ENCODE measurements at regions not wholly inside any gene's neighbourhood (a gene's known extent, or its start where the extent isn't known, plus 50 kb on each side); places are given as distances from the start of the nearest gene placed in this dataset.

DNA sequence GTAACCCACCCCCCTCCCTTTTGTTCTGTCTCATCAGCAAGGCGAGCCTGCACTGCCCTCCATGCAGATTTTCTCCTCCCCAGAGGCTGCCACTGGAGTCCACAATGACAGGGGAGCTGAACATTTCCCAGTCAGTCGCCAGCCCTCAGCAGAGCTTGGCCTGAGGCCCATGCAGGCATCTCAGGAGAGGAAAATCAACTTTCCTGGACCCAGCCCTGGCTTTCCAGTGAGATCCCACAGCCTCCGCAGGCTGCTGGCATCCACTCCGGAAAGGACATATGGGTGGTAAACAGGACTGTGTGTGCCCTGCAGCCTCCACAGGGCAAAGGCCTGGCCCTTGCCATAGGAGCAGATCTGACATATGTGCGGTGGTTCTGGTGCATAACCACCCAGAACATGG lies 253.8 kb downstream of the TNS1 start:
- Histone ChIP-seq H3K9ac (ENCODE audit: low read length) (no peak overlapping the region), H3K4me3 (ENCODE audit: low read length) (no peak overlapping the region), H3K4me1 (ENCODE audit: control insufficient read depth, insufficient read depth, low read length) (no peaks in the 10 kb centered on the region), H3K36me3 (ENCODE audit: control insufficient read depth, insufficient read depth, low read length) (no peaks in the 10 kb centered on the region), H3K27me3 (ENCODE audit: control insufficient read depth, insufficient read depth, low read length) (no peaks in the 10 kb centered on the region), H3K9me3 (ENCODE audit: control insufficient read depth, low read length) (no peaks in the 10 kb centered on the region)

DNA sequence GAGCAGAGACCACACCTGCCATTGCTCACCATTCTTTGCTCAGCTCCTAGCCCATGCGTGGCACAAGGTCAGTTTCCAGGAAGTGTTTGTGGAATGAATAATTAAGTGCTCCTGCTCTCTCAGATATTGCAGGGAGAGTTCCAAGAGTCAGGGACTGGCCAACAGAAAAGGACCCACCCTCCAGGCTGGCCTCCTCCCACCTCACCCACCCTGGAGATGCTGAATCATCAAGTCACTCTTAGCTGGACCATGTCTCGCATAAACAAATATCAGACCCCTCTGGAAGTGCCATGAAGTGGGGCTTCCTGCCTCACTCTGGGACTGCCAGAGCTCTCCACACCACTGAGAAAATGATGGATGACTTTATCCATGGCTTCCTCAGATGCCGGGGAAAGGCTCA lies 256.0 kb downstream of the TNS1 start:
- no peaks in the 10 kb centered on the region for H3K9me3 ChIP-seq (ENCODE audit: control insufficient read depth, low read length)
- H3K4me1 ChIP-seq (ENCODE audit: control insufficient read depth, insufficient read depth, low read length): no peaks in the 10 kb centered on the region
- H3K27me3 ChIP-seq (ENCODE audit: control insufficient read depth, insufficient read depth, low read length): no peaks in the 10 kb centered on the region
- H3K36me3 ChIP-seq (ENCODE audit: control insufficient read depth, insufficient read depth, low read length): no peaks in the 10 kb centered on the region
- no peak overlapping the region for H3K9ac ChIP-seq (ENCODE audit: low read length)
- no peak overlapping the region for H3K4me3 ChIP-seq (ENCODE audit: low read length)

DNA sequence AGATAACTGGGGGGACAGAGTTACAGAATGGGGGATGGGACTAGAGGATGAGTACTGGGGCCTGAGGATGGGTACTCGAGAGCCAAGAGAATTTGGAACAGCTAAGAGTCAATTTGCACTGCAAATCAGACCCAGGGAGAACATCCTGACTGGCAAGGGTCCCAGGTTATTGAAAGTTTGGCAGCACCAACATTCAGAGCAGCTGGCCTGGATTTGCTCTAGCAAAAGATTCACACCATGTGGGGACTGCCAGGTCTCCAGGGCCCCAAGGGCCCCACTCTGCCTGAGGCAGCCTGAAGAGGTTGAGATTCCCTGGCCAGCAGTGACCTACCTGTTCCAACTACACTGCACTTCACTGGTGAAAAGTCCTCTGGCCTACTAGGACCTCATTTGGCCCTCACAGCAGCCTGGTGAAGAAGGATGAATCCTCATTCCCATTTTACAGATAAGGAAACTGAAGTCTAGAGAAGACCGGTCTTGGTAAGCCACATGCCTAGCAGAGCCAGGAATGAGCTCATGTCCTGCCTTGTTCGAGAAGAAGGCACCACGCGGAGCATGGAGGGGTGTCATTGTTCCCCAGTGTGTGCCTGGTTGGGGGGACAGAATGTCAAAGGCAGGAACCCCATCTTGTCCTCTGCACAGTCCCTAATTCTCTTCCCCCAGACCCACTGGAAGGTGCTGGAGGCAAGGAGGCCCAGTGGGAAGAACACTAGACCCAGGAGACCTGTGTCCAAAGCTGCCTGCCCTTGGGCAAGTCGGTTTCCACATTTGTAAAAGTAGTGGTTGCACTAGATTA lies 258.6 kb downstream of the TNS1 start:
- no peak overlapping the region for H3K4me3 ChIP-seq (ENCODE audit: low read length)
- no peaks in the 10 kb centered on the region for H3K27me3 ChIP-seq (ENCODE audit: control insufficient read depth, insufficient read depth, low read length)
- H3K36me3 ChIP-seq (ENCODE audit: control insufficient read depth, insufficient read depth, low read length): no peaks in the 10 kb centered on the region
- no peaks in the 10 kb centered on the region for H3K9me3 ChIP-seq (ENCODE audit: control insufficient read depth, low read length)
- H3K9ac ChIP-seq (ENCODE audit: low read length): no peak overlapping the region
- H3K4me1 ChIP-seq (ENCODE audit: control insufficient read depth, insufficient read depth, low read length): no peaks in the 10 kb centered on the region

DNA sequence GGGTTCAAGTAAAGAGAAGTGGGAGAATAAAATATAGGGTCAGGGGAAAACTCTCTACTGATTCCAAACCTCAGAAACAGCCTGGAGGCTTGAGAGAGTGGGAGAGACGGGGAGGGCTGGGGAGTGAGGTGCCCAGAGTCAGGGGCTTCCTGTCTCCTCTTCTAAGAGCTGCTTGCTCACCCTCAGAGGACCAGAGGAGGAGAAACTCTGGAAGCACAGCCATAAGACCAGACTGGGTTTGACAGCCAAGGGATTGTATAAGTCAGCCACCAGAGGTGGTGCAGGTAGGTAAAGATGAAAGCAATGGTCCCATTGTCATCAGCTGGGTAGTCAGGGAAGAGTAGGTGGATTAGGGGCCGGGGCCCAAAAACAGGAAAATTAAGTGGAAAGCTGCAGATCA lies 259.4 kb downstream of the TNS1 start:
- no peaks in the 10 kb centered on the region for H3K4me1 ChIP-seq (ENCODE audit: control insufficient read depth, insufficient read depth, low read length)
- H3K4me3 ChIP-seq (ENCODE audit: low read length): no peak overlapping the region
- H3K9me3 ChIP-seq (ENCODE audit: control insufficient read depth, low read length): no peaks in the 10 kb centered on the region
- H3K9ac ChIP-seq (ENCODE audit: low read length): no peak overlapping the region
- no peaks in the 10 kb centered on the region for H3K27me3 ChIP-seq (ENCODE audit: control insufficient read depth, insufficient read depth, low read length)
- H3K36me3 ChIP-seq (ENCODE audit: control insufficient read depth, insufficient read depth, low read length): no peaks in the 10 kb centered on the region

DNA sequence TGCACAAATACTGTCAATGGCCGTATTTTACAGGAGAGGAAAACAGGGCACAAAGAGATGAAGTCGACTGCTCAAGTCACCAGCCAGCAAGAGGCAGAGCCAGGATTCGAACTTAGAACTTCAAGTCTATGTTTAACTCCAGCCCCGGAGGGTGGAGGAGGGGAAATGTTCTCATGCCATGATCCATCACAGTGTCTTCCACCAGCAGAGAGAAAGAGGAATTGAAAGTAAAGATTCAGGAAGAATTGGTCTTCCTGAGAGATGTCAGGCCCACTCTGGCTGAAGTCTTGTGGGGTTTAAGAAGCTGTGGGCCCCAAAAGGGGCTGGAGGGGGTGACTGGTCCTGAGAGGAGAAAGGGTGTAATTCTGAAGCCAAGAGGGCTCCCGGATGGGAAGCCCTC lies 260.0 kb downstream of the TNS1 start:
- H3K9me3 ChIP-seq (ENCODE audit: control insufficient read depth, low read length): no peaks in the 10 kb centered on the region
- no peak overlapping the region for H3K9ac ChIP-seq (ENCODE audit: low read length)
- H3K4me3 ChIP-seq (ENCODE audit: low read length): no peak overlapping the region
- H3K36me3 ChIP-seq (ENCODE audit: control insufficient read depth, insufficient read depth, low read length): no peaks in the 10 kb centered on the region
- H3K27me3 ChIP-seq (ENCODE audit: control insufficient read depth, insufficient read depth, low read length): no peaks in the 10 kb centered on the region
- H3K4me1 ChIP-seq (ENCODE audit: control insufficient read depth, insufficient read depth, low read length): no peaks in the 10 kb centered on the region

DNA sequence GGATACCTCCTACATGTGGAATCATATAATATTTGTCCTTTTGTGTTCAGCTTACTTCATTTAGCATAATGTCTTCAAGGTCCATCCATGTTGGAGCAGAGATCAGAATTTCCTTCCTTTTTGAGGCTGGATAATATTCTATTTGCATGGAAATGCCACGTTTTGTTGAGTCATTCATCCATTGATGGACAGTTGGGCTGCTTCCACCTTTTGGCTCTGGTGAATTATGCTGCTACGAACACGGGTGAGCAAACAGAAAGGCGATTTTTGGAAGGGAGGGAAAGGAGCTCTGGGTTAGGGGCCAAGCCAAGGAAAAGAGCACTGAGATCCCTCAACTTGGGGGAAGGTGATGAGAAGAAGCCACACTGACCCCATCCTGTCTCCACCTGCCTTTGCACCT lies 260.5 kb downstream of the TNS1 start:
- Histone ChIP-seq H3K4me1 (ENCODE audit: control insufficient read depth, insufficient read depth, low read length) (no peaks in the 10 kb centered on the region), H3K27me3 (ENCODE audit: control insufficient read depth, insufficient read depth, low read length) (no peaks in the 10 kb centered on the region), H3K4me3 (ENCODE audit: low read length) (no peak overlapping the region), H3K36me3 (ENCODE audit: control insufficient read depth, insufficient read depth, low read length) (no peaks in the 10 kb centered on the region), H3K9ac (ENCODE audit: low read length) (no peak overlapping the region), H3K9me3 (ENCODE audit: control insufficient read depth, low read length) (no peaks in the 10 kb centered on the region)

DNA sequence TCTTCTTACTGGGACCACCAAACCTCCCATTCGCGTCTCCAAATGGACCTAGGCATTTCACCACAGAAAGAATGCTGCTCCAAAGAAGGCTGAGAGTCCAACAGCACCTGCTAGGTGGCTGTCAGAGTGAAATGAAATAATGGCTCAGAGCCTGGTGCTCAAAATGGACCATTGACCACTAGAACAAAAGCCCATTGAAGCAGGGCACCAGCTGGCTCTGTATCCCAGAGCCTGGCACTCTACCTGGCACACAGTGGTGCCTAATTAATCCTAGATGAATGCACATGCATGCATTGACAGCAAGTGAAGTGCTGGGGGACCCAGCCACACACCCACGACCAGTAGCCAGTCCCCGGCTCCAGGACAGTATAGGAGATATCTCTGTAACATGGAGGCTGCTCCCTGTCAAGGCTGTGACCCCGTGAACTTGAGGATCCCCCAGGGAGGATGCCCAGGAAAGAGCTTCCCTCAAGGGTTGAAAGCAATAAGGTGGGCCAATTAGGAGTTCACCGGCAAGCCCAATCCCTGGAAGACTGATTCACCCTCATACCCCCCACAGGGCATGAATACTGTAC lies 261.3 kb downstream of the TNS1 start:
- no peaks in the 10 kb centered on the region for H3K36me3 ChIP-seq (ENCODE audit: control insufficient read depth, insufficient read depth, low read length)
- no peaks in the 10 kb centered on the region for H3K9me3 ChIP-seq (ENCODE audit: control insufficient read depth, low read length)
- H3K27me3 ChIP-seq (ENCODE audit: control insufficient read depth, insufficient read depth, low read length): no peaks in the 10 kb centered on the region
- no peak overlapping the region for H3K9ac ChIP-seq (ENCODE audit: low read length)
- H3K4me3 ChIP-seq (ENCODE audit: low read length): no peak overlapping the region
- no peaks in the 10 kb centered on the region for H3K4me1 ChIP-seq (ENCODE audit: control insufficient read depth, insufficient read depth, low read length)

DNA sequence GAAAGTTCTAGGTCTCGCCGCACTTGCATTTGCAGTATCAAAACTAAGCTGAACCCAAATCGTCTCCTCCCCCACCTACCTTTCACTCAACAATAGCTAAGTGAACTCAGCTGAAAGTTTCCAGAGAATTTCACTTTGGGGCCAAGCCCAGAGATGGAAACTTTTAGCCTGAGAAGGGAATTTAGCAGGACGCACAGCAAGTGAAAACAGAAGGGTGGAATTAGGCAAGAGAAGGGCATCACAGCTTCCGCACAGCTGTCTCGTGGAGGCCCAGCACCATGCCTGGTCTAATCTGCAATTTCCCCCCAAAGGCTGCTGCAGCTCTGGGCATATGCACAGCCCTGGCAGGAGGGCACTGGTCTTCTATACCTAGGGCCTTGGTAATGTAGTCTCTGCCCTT lies 262.0 kb downstream of the TNS1 start:
- no peak overlapping the region for H3K4me3 ChIP-seq (ENCODE audit: low read length)
- H3K4me1 ChIP-seq (ENCODE audit: control insufficient read depth, insufficient read depth, low read length): no peaks in the 10 kb centered on the region
- no peak overlapping the region for H3K9ac ChIP-seq (ENCODE audit: low read length)
- H3K36me3 ChIP-seq (ENCODE audit: control insufficient read depth, insufficient read depth, low read length): no peaks in the 10 kb centered on the region
- H3K27me3 ChIP-seq (ENCODE audit: control insufficient read depth, insufficient read depth, low read length): no peaks in the 10 kb centered on the region
- H3K9me3 ChIP-seq (ENCODE audit: control insufficient read depth, low read length): no peaks in the 10 kb centered on the region

DNA sequence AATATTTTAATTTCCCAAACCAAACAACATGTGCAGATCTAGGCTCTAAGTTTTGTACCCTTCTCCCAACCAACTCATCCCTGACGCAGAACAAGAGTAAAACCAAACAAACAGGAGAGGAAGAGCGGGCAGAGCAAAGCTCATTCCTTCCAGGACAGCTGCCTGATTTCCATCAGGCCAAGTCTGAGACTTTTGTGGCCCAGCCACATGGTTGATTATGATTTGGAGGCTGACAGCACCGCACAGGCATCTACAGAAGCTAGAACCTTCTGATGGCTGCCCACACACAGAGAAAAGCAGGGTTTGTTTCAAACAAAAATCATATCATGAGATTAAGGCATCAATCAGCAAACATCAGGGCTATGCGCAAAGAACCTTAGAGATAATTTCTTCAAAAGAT lies 262.6 kb downstream of the TNS1 start:
- Histone ChIP-seq H3K4me3 (ENCODE audit: low read length) (no peak overlapping the region), H3K9me3 (ENCODE audit: control insufficient read depth, low read length) (no peaks in the 10 kb centered on the region), H3K4me1 (ENCODE audit: control insufficient read depth, insufficient read depth, low read length) (no peaks in the 10 kb centered on the region), H3K9ac (ENCODE audit: low read length) (no peak overlapping the region), H3K27me3 (ENCODE audit: control insufficient read depth, insufficient read depth, low read length) (no peaks in the 10 kb centered on the region), H3K36me3 (ENCODE audit: control insufficient read depth, insufficient read depth, low read length) (no peaks in the 10 kb centered on the region)

DNA sequence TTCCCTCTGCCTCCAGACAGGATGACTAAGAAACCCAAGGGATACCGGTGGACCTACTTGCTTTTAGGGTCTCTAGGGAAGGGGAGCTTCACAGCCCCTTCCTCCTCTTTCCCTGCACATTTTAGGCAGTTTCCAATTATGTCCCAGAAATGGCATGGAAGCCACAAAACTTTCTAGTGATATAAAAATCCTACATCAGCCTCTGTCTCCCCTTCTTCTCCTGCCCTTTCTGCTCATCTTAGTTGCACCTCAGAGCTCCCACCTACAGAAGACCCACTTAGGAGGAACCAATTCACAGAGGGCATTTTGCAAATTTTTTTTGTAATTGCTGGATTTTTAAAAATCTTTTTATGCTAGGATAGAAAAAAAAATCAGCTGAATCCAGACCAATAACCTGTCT lies 263.1 kb downstream of the TNS1 start:
- H3K27me3 ChIP-seq (ENCODE audit: control insufficient read depth, insufficient read depth, low read length): no peaks in the 10 kb centered on the region
- no peaks in the 10 kb centered on the region for H3K9me3 ChIP-seq (ENCODE audit: control insufficient read depth, low read length)
- no peak overlapping the region for H3K9ac ChIP-seq (ENCODE audit: low read length)
- no peak overlapping the region for H3K4me3 ChIP-seq (ENCODE audit: low read length)
- H3K4me1 ChIP-seq (ENCODE audit: control insufficient read depth, insufficient read depth, low read length): no peaks in the 10 kb centered on the region
- no peaks in the 10 kb centered on the region for H3K36me3 ChIP-seq (ENCODE audit: control insufficient read depth, insufficient read depth, low read length)

DNA sequence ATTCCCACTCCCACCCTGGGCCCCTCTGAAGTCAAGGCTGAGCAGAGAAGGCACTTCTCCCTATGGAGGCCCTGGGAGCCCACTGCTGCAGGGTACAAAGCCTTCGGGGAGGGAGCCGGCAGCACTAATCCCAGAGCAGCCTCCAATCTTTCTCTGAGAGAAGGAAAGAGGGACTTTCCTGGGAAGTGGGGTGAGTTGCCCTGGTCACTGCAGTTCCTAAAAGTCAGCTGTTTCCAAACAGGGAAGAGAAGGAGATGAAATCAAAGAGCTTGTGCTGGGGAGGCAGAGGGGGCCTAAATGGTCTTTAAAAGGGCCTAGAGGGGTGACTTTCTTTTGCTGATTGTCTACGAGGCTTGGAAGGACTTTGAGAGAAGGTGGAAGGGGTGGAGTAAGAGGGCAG lies 264.7 kb downstream of the TNS1 start:
- Histone ChIP-seq H3K4me1 (ENCODE audit: control insufficient read depth, insufficient read depth, low read length) (no peaks in the 10 kb centered on the region), H3K9me3 (ENCODE audit: control insufficient read depth, low read length) (no peaks in the 10 kb centered on the region), H3K27me3 (ENCODE audit: control insufficient read depth, insufficient read depth, low read length) (no peaks in the 10 kb centered on the region), H3K9ac (ENCODE audit: low read length) (no peak overlapping the region), H3K4me3 (ENCODE audit: low read length) (no peak overlapping the region), H3K36me3 (ENCODE audit: control insufficient read depth, insufficient read depth, low read length) (no peaks in the 10 kb centered on the region)

DNA sequence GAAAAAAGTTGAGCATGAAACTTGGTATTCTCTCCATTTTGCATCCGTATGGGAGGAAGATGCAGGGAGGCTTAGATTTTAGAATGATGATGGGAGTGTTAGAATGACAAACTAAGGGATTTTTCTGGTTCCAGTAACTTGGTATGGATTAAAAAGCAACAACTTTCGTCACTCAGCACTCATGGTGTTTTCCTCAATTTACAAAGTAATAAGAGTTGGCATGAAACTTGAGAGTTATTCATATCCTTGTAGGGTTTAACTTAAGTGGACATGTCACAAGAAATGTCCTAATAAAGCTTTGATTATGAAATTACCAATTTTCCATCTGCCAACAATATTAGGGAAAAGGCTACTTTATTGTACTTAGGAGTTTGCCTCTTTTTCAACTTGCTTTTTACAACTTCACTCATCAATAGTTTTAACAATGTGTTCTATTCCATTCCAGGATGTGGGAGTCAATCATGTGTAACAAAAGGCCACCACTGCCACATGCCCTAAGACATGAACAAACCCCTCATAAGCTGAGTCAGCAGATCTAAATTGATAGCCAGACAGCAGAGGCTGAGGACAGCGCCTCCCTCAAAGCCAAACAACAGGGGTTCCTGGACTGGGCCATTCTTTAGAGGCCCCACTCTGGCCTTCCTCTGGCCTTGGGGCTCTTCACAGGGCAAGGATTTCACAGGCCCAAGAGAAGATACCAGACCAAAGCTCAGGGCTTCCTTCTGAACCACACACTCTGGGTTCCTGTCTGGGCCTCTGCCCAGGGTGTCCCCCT lies 265.8 kb downstream of the TNS1 start:
- Histone ChIP-seq H3K4me3 (ENCODE audit: low read length) (no peak overlapping the region), H3K4me1 (ENCODE audit: control insufficient read depth, insufficient read depth, low read length) (no peaks in the 10 kb centered on the region), H3K9ac (ENCODE audit: low read length) (no peak overlapping the region), H3K27me3 (ENCODE audit: control insufficient read depth, insufficient read depth, low read length) (no peaks in the 10 kb centered on the region), H3K36me3 (ENCODE audit: control insufficient read depth, insufficient read depth, low read length) (no peaks in the 10 kb centered on the region), H3K9me3 (ENCODE audit: control insufficient read depth, low read length) (no peaks in the 10 kb centered on the region)
